Endothelial cell of umbilical vein (primary cell): ENCODE measurements at regions not wholly inside any gene's neighbourhood (a gene's known extent, or its start where the extent isn't known, plus 50 kb on each side); places are given as distances from the start of the nearest gene placed in this dataset.

ENCODE experiments used
- BruUV-seq: library from RNA; stranded (reverse); fragments of 400-500 nt; replicated peaks from 2 replicates; lab custom pipeline; 2021; lab: Mats Ljungman, UMichigan
- CTCF ChIA-PET: fragments of 300-600, 350-600 bp; sonication (Branson Sonifier 250); formaldehyde crosslinking; loops from one replicate; lab custom pipeline; 2021; ENCODE audit warnings: antibody characterized with exemption, inconsistent platforms; lab: Charles Lee
- POLR2A ChIA-PET: fragments of 300-600, 350-600 bp; sonication (Branson Sonifier 250); formaldehyde crosslinking; loops from one replicate; lab custom pipeline; 2021; ENCODE audit warnings: antibody characterized with exemption, inconsistent platforms; lab: Charles Lee
- DNase-seq: peaks from one replicate; pipeline ENCODE4 v3.0.0-alpha.2; 2011; ENCODE audit warnings: low read depth, low spot score
- FAIRE-seq: peaks from 2 replicates; lab custom pipeline; 2011; peaks lifted over from hg19 to GRCh38; lab: Jason Lieb, UNC
- H2AFZ ChIP-seq: 2 replicates; pipeline ENCODE4 v1.6.0; 2012; ENCODE audit warnings: low read depth, low read length, control low read depth, inconsistent platforms
- H3K27ac ChIP-seq: 2 replicates; pipeline ENCODE4 v1.5.1; 2011; ENCODE audit warnings: low read depth, mild to moderate bottlenecking, control low read depth, low read length, moderate library complexity; ENCODE audit not compliant: insufficient read depth
- H3K27me3 ChIP-seq, 2 experiments: 2 replicates each; pipeline versions ENCODE4 v1.6.0 to v1.6.1; 2011; ENCODE audit warnings: low read length in 2 of 2, mixed read lengths in 1 of 2; ENCODE audit not compliant: control insufficient read depth in 2 of 2, insufficient read depth in 2 of 2
- H3K36me3 ChIP-seq, 2 experiments: 2 replicates in 1 of 2; 3 replicates in 1 of 2; pipeline ENCODE4 v1.5.1; 2011; ENCODE audit warnings: low read length in 2 of 2, mild to moderate bottlenecking in 1 of 2, moderate library complexity in 1 of 2; ENCODE audit not compliant: control insufficient read depth in 2 of 2, insufficient read depth in 2 of 2; ENCODE audit errors: extremely low read depth in 1 of 2
- H3K4me1 ChIP-seq: 3 replicates; pipeline ENCODE4 v1.5.1; 2011; ENCODE audit warnings: mild to moderate bottlenecking, low read length; ENCODE audit not compliant: control insufficient read depth, insufficient read depth; ENCODE audit errors: extremely low read depth
- H3K4me2 ChIP-seq: 2 replicates; pipeline ENCODE4 v1.6.1; 2011; ENCODE audit warnings: low read length, control low read depth, mixed read lengths; ENCODE audit not compliant: insufficient read depth
- H3K4me3 ChIP-seq, 3 experiments: fragments of 200-600 bp in 1 of 3; sonication (generic), shearing (Covaris generic) in 1 of 3; replicated peaks in 1 of 3; 2 replicates each; pipeline ENCODE4 v1.5.1; 2011 to 2016; ENCODE audit warnings: control low read depth in 3 of 3, low read length in 3 of 3, mild to moderate bottlenecking in 2 of 3, inconsistent platforms in 1 of 3, low read depth in 1 of 3, moderate library complexity in 1 of 3; ENCODE audit not compliant: insufficient read depth in 1 of 3
- H3K79me2 ChIP-seq: 2 replicates; pipeline ENCODE4 v1.6.0; 2012; ENCODE audit warnings: low read length, inconsistent platforms; ENCODE audit not compliant: control insufficient read depth, insufficient read depth
- H3K9ac ChIP-seq: replicated peaks from 2 replicates; pipeline ENCODE3; 2011; ENCODE audit warnings: low read length, control low read depth; ENCODE audit not compliant: insufficient read depth; ENCODE audit errors: extremely low read depth
- H3K9me1 ChIP-seq: replicated peaks from 3 replicates; pipeline ENCODE4 v1.6.0; 2011; ENCODE audit warnings: mild to moderate bottlenecking, low read length; ENCODE audit not compliant: control insufficient read depth, insufficient read depth; ENCODE audit errors: extremely low read depth
- H3K9me3 ChIP-seq: replicated peaks from 2 replicates; pipeline ENCODE4 v1.5.1; 2012; ENCODE audit warnings: low read length, inconsistent platforms; ENCODE audit not compliant: control insufficient read depth, insufficient read depth
- H4K20me1 ChIP-seq: replicated peaks from 2 replicates; pipeline ENCODE3; 2011; ENCODE audit warnings: mild to moderate bottlenecking, low read length; ENCODE audit not compliant: control insufficient read depth, insufficient read depth; ENCODE audit errors: extremely low read depth
- CTCF ChIP-seq, 2 donors: IDR thresholded peaks; 1 replicate in 1 of 2; 2 replicates in 1 of 2; pipeline ENCODE4 v1.5.1; 2011; ENCODE audit warnings: low read length in 2 of 2, mild to moderate bottlenecking in 2 of 2, moderate library complexity in 2 of 2, control low read depth in 1 of 2, inconsistent platforms in 1 of 2, low read depth in 1 of 2; ENCODE audit not compliant: insufficient read depth in 1 of 2; ENCODE audit errors: extremely low read depth in 1 of 2
- EZH2 ChIP-seq: IDR thresholded peaks from 2 replicates; pipeline ENCODE4 v1.6.1; 2012; ENCODE audit warnings: borderline replicate concordance, low read depth, mild to moderate bottlenecking, moderate library complexity, low read length, inconsistent platforms; ENCODE audit not compliant: severe bottlenecking
- FOS ChIP-seq: IDR thresholded peaks from 2 replicates; pipeline ENCODE4 v1.6.1; 2011; ENCODE audit warnings: mild to moderate bottlenecking, low read length, moderate library complexity, borderline replicate concordance; ENCODE audit not compliant: insufficient read depth
- GATA2 ChIP-seq: IDR thresholded peaks from 2 replicates; pipeline ENCODE4 v1.7.0; 2011; ENCODE audit warnings: low read depth, mild to moderate bottlenecking, moderate library complexity, mixed read lengths, low read length; ENCODE audit not compliant: insufficient read length, insufficient read depth
- JUN ChIP-seq: IDR thresholded peaks from 2 replicates; pipeline ENCODE4 v1.6.1; 2011; ENCODE audit warnings: borderline replicate concordance, low read depth; ENCODE audit not compliant: insufficient read length, insufficient read depth
- MAX ChIP-seq: IDR thresholded peaks from 2 replicates; pipeline ENCODE4 v1.6.1; 2011; ENCODE audit not compliant: insufficient read depth, insufficient read length
- MYC ChIP-seq: IDR thresholded peaks from one replicate; pipeline ENCODE4 v1.6.1; 2011; ENCODE audit warnings: mild to moderate bottlenecking, low read depth, low read length
- POLR2A ChIP-seq: IDR thresholded peaks from 2 replicates; pipeline ENCODE4 v1.6.1; 2012; ENCODE audit warnings: low read depth, mild to moderate bottlenecking, control low read depth, low read length
- POLR2AphosphoS5 ChIP-seq: IDR thresholded peaks from 2 replicates; pipeline ENCODE4 v1.6.1; 2012; ENCODE audit warnings: low read depth, mild to moderate bottlenecking, control low read depth, low read length, moderate library complexity; ENCODE audit not compliant: insufficient read depth
- dilution Hi-C: fragments of 300-500 bp; cut with MboI; formaldehyde crosslinking; loops from one replicate; pipeline ENCODE4 v1.15.0; 2019; ENCODE audit warnings: low sequenced_read_pairs; ENCODE audit not compliant: extremely low pct_ligation_motif_present
- intact Hi-C: fragments of 100-400 bp; cut with micrococcal nuclease; formaldehyde crosslinking; loops from one replicate; pipeline ENCODE4 v1.10.0; 2022

- Histone ChIP-seq H3K27me3 (no peaks in the 10 kb centered on the region), H3K9me3 (no peaks in the 10 kb centered on the region), H3K27ac (no peak overlapping the region), H3K9me1 (no peaks in the 10 kb centered on the region), H3K36me3 (no peaks in the 10 kb centered on the region), H3K4me1 (peaks cover 8% of the 10 kb centered on the region), H3K9ac (no peak overlapping the region), H3K79me2 (no peaks in the 10 kb centered on the region), H3K4me3 (no peak overlapping the region), H2AFZ (no peak overlapping the region), H4K20me1 (no peaks in the 10 kb centered on the region), H3K4me2 (no peak overlapping the region)
- dilution Hi-C loops (no loop called here), intact Hi-C loops (no loop called here)
- no TSS peak for BruUV-seq
- ChIA-PET POLR2A (no interaction called here), CTCF (no interaction called here)
- no peak for FAIRE-seq
- TF ChIP-seq JUN: no peak
- TF ChIP-seq CTCF (IDR thresholded peaks at IDR 0.05; ENCODE audit: extremely low read depth in 1 of 2, insufficient read depth in 1 of 2, low read depth in 1 of 2, low read length in 2 of 2): no peak
- TF ChIP-seq MYC: no peak
- TF ChIP-seq MAX: no peak
- TF ChIP-seq FOS: no peak
- TF ChIP-seq EZH2: no peak
- TF ChIP-seq POLR2AphosphoS5: no peak
- TF ChIP-seq GATA2: no peak
- TF ChIP-seq POLR2A: no peak
- DNase-seq: no peak
These were observed 205.0 kb upstream of the ACTBL2 start for GRCh38 chr5:57687596-57687995.
